Lung (tissue), 11 donors: ENCODE measurements at regions not wholly inside any gene's neighbourhood (a gene's known extent, or its start where the extent isn't known, plus 50 kb on each side); places are given as distances from the start of the nearest gene placed in this dataset.

Experiments
- ATAC-seq: fragments of 200-7000 bp; cut with Tn5 transposase; one replicate; pipeline ENCODE4 v1.9.1; 2020; ENCODE audit warnings: moderate number of reproducible peaks; ENCODE audit not compliant: insufficient read depth, low FRiP score
- DNase-seq, 3 donors: peaks; one replicate each; pipeline ENCODE4 v3.0.0-alpha.2; 2013 to 2017
- H3K27ac ChIP-seq, 2 donors: one replicate each; pipeline ENCODE4 v1.5.1; 2013; ENCODE audit warnings: mild to moderate bottlenecking in 2 of 2, moderate library complexity in 2 of 2, control low read depth in 1 of 2, inconsistent platforms in 1 of 2, low read depth in 1 of 2, low read length in 1 of 2
- H3K27me3 ChIP-seq, 3 donors: one replicate each; pipeline ENCODE4 v1.5.1; 2013; ENCODE audit warnings: low read length in 2 of 3; ENCODE audit not compliant: control insufficient read depth in 3 of 3, insufficient read depth in 3 of 3
- H3K36me3 ChIP-seq, 4 donors: one replicate each; pipeline ENCODE4 v1.5.1; 2013; ENCODE audit warnings: low read length in 4 of 4, mild to moderate bottlenecking in 1 of 4, moderate library complexity in 1 of 4; ENCODE audit not compliant: control insufficient read depth in 4 of 4, insufficient read depth in 4 of 4
- H3K4me1 ChIP-seq, 5 donors: one replicate each; pipeline ENCODE4 v1.5.1; 2013; ENCODE audit warnings: low read length in 5 of 5, mild to moderate bottlenecking in 2 of 5, moderate library complexity in 1 of 5; ENCODE audit not compliant: control insufficient read depth in 5 of 5, insufficient read depth in 5 of 5
- H3K4me3 ChIP-seq: one replicate; pipeline ENCODE4 v1.5.1; 2013; ENCODE audit warnings: mild to moderate bottlenecking, control low read depth, moderate library complexity
- H3K9ac ChIP-seq, 2 donors: one replicate each; pipeline ENCODE4 v1.5.1; 2013; ENCODE audit warnings: low read length in 2 of 2, control low read depth in 1 of 2; ENCODE audit not compliant: insufficient read depth in 1 of 2
- H3K9me3 ChIP-seq, 4 donors: one replicate each; pipeline ENCODE4 v1.5.1; 2013; ENCODE audit warnings: low read length in 3 of 4, mild to moderate bottlenecking in 1 of 4, moderate library complexity in 1 of 4; ENCODE audit not compliant: control insufficient read depth in 4 of 4, insufficient read depth in 3 of 4
- CTCF ChIP-seq: IDR thresholded peaks from 2 replicates; pipeline ENCODE4 v1.5.1; 2012; ENCODE audit warnings: mild to moderate bottlenecking; ENCODE audit errors: control extremely low read depth, extremely low read depth
- WGBS, 2 donors: extraction: QIAGEN DNeasy Blood & Tissue Kit; methylation state at CpG; one replicate each; pipeline ENCODE4 v1.1.7; 2013; 5-methylcytosine and 5-hydroxymethylcytosine counted together
- donor health status: control.
- donor health status: control.
- donor health status: Bipolar disorder and iron deficiency.
- donor health status: healthy.
- donor health status: DM: yes; HTN: yes; CAD: no.

DNA sequence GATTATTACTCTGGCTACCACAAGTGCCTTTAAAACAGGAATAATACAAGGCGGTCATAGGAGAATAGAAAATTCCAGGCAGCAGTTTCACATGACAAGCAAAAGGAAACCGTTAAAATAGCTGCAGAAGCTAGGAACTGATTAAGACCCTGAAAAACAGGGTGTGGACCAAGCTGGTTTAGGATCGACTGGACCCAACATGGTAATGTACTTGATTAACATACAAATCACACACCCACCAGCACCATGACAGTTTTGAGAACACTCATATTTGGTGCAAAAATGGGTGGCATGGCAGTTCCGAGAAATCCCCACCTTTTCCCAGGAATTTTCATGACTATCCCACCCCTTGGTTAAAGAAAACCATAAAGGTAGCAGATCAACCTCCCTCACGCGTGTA is 51.9 kb upstream of the TMEM163 start:
- Histone ChIP-seq H3K36me3 (no peaks in the 10 kb centered on the region), H3K4me1 (peaks cover 0 to 10% (median 0%) of the 10 kb centered on the region in 5 donors), H3K4me3 (no peak overlapping the region), H3K9ac (no peak overlapping the region), H3K27ac (no peak overlapping the region), H3K27me3 (no peaks in the 10 kb centered on the region), H3K9me3 (peaks cover 0 to 5% (median 0%) of the 10 kb centered on the region in 4 donors)
- DNase-seq = no peak
- no peak for ATAC-seq
- no peak for TF ChIP-seq CTCF
- WGBS, 2 donors = 90 to 95% methylated on average over 6 of the region's 6 CpGs

- DNase-seq (no peak), ATAC-seq (no peak)
- TF ChIP-seq CTCF = no peak
- no peak overlapping the region for H3K4me3 ChIP-seq
- no peaks in the 10 kb centered on the region for H3K27me3 ChIP-seq
- H3K36me3 ChIP-seq = no peaks in the 10 kb centered on the region
- WGBS, 2 donors = 62 to 74% methylated on average over 4 of the region's 4 CpGs
- peaks cover 0 to 10% (median 0%) of the 10 kb centered on the region in 5 donors for H3K4me1 ChIP-seq
- no peak overlapping the region for H3K9ac ChIP-seq
- H3K9me3 ChIP-seq = peaks cover 0 to 5% (median 0%) of the 10 kb centered on the region in 4 donors
- no peak overlapping the region for H3K27ac ChIP-seq
Observed at GRCh38 chr2:134771313-134771801, 52.6 kb upstream of the TMEM163 start.

DNA sequence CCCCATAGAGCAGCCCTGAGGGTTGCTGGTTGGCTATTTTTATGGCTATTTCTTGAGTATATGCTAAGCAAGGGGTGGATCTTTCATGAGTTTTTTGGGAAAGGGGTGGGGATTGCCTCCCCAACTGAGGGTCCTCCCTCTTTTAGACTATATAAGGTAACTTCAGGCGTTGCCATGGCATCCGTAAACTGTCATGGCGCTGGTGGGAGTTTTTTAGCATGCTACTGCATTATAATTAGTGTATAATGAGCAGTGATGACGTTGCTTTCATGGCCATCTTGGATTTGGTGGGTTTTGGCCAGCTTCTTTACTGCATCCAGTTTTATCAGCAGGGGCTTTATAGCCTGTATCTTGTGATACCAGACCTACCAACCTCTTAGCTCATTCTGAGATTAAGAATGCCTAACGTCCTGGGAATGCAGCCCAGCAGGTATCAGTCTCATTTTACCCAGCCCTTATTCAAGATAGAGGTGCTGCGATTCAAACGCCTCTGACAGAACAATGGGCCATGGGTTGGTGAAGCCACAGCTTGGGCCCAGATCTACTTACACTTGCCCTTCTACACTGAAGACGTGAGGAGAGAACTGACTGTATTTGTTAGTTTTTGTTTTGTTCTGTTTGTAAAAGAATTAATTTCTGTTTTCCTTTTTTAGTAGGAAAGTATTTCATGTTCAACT is 53.8 kb upstream of the TMEM163 start:
- H3K9ac ChIP-seq = no peak overlapping the region
- TF ChIP-seq CTCF = no peak
- H3K27me3 ChIP-seq = no peaks in the 10 kb centered on the region
- WGBS, 2 donors = 85 to 88% methylated on average over 8 of the region's 8 CpGs
- H3K9me3 ChIP-seq = peaks cover 0 to 2% (median 0%) of the 10 kb centered on the region in 4 donors
- no peaks in the 10 kb centered on the region for H3K36me3 ChIP-seq
- peaks cover 0 to 10% (median 0%) of the 10 kb centered on the region in 5 donors for H3K4me1 ChIP-seq
- H3K4me3 ChIP-seq = no peak overlapping the region
- H3K27ac ChIP-seq = no peak overlapping the region
- DNase-seq (no peak), ATAC-seq (no peak)
